HG03196 (cell line): ENCODE measurements at regions not wholly inside any gene's neighbourhood (a gene's known extent, or its start where the extent isn't known, plus 50 kb on each side); places are given as distances from the start of the nearest gene placed in this dataset.

Experiments used
- ATAC-seq: cut with Tn5 transposase; IDR thresholded peaks from one replicate; pipeline ENCODE4 v1.9.1; 2021; ENCODE audit not compliant: unreplicated experiment

DNA sequence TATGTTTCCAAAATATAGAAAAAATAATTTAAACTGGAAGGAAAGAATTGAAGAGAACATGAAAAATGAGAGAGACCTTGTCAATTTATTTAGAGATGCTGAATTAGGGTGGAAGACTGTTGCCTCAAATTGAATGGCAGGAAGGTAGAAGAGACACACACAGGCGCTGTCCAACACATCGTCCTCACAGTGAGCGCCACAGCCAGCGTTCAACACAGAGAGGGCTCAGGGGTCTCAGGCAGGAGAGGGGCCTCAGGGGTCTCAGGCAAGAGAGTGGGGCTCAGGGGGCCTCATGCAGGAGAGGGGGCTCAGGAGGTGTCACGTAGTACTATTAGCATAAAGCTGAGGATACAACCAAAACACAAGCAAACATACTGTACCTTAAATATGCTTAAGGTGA is 65.7 kb downstream of the TMEM18 start:
- ATAC-seq = no peak

DNA sequence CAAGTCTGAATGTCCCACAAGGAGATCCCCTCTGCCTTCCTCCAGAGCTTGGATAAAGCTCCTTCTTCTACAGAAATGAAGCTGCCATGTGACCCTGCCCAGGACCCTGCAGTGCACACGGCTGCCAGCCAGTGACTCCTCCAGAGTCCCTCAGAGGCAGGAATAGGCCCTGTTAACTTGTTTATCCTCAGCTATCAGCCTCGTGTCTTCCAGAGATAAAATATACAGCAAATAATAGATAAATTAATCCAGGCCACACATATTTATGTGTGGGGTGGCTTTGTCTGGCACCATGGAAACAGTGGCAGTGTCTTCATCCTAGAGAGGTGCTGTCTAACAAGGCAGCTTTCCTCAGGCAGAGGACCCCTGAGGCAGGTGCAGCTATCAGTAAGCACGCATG is 66.7 kb downstream of the TMEM18 start:
- ATAC-seq = no peak

DNA sequence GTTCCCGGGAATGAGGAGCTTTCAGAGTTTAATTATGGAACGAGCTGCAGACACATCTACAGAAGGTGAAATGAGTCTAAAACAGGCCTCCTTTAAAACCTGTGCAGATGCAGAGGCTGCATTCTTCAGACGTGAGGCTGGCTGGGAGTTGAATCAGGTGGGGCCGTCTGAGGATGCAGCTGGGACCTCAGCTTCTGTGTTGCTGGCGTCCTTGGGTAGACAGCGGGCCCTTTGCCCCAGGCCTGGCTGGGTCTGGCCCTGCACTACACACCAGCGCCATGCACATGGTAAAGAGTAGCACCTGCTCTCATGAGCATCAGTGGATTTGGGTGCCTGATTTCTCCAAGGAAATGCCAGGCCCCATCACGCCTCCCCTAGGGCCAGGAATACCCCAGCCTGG is 67.3 kb downstream of the TMEM18 start:
- ATAC-seq = no peak

DNA sequence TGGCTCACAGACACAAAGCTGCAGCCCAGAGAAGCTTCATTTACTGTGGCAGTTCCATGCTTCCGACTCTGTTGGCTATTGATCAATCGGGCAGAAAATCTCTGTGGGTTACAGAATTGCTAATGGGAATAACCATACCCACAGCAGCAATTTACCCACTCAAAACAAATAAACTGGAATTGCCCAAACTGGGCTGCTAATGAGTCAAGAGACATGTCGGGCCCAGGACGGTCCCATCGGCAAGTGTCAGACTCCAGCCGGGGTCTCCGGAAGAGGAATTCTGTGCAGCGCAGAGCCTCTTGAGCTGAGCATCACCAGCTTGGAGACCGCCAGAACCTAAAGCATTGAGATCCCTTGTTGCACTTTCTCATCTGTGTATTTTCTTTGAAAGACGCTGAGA is 67.8 kb downstream of the TMEM18 start:
- ATAC-seq = no peak

DNA sequence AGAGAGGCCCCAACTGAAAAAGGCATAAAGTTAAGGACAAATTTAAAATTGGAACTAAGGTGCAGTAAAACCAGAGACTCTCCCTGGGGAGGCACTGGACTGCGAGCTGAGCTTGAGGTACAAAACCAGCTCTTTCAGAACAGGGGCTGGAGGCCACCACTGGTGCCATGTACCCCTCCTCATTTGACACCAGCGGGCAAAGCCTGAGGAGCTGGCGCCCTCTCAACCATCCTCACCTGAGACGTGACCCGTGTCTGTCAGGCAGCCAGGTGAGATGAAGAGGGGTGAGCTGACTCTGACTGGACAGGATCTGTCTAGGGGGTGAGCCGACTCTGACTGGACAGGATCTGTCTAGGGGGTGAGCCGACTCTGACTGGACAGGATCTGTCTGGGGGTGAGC is 68.5 kb downstream of the TMEM18 start:
- no peak for ATAC-seq

DNA sequence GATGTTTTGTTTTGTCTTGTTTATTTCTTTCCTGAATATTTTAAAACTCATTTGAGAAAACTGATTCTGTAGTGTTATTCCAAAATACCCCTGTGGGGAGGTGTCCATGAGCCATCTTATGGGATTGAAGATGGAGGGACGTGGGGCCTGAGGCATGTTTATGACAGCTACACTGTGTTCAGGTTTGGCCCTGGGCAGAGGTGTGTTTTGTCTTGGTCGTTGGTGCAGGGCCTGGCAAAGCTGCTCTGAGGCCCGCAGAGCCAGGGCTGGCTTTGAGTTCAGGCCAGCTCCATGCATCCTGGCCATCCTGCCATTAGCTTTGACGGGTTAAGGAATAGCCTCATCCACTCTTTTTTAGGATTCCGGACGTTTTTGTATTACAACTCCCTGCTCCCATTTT is 68.9 kb downstream of the TMEM18 start:
- no peak for ATAC-seq

DNA sequence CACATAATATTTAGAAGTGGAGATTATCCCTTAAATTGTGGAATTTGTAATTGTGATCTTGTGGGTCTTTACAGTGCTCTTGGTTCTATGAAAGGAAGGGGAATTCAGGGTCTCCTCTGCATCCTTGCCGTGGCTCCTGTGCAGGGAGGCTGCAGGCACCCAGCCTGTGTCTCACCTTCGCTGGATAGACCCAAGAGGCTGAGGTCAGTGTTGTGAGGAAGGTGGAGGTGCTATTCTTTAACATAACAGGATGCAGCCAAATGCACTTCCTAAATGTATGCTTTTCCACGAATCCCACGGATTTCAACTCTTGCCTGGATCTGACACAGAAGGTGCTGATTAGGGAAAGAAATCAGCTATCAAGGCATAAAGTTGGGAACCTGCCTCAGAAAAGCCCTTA is 69.5 kb downstream of the TMEM18 start:
- ATAC-seq = no peak

DNA sequence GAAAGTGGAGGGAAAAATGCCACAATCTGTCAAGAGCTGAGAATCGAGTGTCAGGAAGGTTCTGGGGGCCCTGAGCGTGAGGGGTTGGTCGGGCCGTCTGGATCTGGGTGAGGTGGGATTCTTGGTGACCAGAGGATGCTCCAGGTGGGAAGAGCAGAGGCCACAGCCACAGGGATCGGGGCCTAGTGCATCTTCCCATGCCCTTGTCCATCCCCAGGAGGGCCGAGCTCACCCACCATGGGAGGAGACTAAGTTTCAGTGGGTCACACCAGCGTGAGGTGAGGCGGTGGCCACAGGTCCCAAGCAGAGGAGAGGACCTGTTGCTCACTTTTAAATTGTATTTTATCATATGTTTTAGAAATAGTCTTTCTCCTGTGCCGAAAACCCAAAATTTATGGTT is 70.0 kb downstream of the TMEM18 start:
- no peak for ATAC-seq

DNA sequence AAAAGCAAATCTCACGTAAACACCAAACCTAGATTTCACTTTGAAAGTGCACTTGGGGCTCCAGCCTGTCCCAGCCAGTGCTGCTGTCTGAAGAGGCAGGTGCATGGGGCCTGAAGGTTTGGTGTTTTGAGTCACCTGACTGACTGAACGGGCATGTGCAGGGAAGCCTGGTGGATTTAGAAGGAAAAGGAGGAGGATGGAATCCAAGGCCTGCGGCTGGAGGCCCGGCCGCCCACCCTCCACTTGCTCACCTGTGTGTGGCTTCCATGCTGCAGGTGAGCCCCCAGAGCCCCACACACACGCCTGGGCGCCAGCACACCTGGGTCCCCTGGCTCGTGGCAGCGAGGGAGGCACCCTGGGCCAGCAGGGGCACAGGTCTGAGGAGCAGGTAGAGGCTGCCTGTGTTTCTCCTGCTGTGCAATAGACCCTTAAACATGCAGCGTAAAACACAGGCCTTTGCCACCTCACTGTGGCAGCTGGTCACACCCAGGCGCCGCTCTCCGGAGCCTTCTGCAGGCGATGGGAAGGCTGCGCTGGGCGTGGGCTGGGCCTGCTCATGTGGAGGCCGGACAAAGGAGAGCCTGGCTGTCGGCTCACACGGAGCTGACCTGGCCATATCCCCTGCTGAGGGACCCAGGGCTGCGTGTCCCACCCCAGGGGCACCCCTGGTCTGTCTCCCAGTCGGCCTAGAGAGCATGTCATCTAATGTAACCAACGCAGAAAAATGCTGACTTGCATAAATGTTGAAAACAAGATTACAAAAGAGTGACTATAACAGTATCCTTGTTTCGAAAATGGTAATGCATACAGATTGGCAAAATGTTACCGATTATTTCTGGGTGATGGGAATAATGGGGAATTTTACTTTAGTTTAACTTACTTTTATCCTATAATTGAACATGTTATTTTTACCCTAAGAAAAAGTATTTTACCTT is 71.3 kb downstream of the TMEM18 start:
- ATAC-seq = no peak

DNA sequence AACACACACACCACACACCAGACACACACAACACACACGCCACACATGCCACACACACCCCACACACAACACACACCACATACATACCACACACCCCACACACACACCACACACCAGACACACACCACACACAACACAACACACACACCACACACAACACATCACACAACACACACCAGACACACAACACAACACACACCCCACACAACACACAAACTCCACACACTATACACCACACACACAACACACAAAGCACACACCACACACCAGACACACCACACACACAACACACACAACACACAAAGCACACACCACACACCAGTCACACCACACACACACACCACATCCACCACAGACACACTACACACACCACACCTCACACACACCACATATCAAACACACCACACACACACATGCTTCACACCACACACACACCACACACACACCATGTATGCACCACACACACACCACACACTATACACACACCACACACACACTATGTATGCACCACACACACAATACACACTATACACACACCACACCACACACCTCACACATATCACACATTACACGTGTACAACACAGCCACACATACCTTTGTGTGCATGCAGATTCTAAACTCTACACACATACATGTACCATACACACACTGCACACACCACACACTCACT is 72.2 kb downstream of the TMEM18 start:
- no peak for ATAC-seq

DNA sequence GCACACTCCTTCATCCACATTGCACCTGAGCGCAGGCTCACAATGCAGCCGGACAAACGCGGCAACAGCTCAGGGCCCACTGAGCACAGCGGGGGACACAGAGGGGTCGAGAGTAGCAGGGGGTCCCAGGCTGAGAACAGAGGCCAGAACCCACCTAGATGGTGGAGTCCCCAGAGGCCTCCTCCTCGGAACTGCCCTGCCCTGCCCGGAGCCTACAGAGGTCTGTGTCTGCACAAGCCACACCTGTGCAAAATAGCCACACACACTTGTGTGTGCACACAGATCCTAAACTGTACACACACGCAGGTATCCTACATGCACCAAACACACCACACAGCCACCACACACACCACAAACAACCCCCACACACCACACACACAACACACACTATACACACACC is 72.8 kb downstream of the TMEM18 start:
- ATAC-seq = no peak

DNA sequence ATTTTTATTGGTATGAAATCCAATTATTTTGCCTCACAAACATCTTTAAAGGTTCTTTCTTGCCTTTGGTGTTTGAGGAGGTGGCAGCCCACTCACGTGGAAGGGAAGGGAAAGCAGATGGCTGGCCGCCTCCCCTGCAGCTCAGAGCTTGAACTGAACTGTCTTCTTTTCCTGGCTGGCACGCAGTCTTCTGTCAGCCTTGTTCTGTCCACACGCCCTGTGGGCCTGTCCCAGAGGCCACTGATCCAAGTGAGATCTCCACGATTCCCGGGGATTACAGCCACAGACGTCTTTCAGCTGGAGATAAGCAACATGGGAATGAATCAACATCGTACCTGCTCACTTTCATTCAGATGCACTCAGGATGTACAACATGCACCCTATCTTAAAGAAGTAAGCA is 73.3 kb downstream of the TMEM18 start:
- no peak for ATAC-seq

DNA sequence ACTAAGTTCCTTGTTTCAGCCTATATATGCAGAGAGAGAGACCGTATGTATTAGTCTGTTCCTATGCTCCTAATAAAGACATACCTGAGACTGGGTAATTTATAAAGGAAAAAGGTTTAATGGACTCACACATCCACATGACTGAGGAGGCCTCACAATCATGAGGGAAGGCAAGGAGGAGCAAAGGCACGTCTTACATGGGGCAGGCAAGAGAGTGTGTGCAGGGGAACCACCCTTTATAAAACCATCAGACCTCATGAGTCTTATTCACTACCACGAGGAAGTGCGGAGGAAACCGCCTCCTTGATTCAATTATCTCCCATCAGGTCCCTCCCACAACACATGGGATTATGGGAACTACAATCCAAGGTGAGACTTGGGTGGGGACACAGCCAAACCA is 73.8 kb downstream of the TMEM18 start:
- no peak for ATAC-seq

DNA sequence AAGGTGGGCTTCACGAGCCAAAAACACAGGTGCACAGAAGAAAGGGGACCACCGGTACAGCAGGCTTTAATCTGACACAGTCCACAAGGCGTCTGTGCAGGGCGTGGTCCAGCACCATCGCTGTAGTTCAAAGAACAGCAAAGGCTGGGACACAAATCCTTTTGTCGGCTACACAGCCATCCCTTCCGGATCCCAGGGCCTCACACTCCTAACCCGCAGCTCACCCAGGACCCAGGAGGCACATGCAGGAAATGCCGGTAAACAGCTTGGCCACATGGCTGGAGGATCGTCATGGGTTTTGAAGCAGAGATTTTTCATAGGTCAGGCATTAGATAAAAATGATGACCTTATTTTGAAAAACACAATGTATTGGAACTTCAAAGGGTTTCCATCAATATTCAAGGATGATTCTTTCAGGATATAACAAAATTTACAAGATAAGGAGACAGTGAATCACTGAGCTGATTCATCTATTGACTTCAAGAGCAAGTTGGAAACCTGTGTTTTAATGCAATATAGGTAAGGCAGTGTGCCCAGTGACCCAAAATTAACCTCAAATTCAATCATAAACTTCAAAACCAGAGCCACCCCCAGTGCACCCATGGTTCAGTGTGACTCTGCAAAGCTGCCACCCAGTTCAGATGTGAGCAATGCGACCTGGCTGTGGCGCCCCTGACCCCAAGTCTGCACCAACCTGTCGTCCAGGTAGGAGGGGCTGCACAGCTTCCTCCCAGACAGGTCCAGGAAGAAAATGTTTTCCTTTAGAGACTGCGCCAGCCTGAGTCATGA is 74.4 kb downstream of the TMEM18 start:
- no peak for ATAC-seq

DNA sequence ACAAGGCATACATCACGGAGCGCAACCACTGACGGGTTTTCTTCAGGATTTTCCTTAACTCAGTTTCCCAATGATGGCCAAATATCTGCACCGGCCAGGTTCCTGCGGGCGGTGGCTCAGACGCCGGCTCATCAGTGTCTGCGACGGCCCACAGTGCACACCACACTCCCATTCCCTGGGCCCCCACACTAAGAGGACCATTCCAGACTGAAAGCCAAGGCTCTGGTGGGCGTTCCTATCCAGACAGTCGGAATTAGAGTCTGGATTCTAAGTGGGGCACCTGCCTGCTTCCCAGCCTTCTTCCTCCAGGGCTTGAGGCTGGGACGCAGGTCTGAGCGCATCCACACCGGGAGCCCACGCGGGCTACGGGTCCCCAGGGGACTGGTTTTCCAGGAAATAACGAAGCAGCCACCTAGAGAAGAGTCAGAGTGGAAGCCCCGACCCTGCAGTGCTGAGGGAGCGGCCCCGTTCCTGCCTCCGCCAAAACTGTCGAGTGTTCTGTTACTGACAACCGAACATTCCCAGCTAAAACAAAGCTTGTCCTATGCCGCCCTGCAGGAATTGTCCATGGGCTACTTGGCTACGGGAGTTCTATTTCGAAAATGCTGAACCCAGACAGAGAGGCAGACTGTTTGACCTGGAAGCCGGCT is 75.3 kb downstream of the TMEM18 start:
- ATAC-seq = no peak

DNA sequence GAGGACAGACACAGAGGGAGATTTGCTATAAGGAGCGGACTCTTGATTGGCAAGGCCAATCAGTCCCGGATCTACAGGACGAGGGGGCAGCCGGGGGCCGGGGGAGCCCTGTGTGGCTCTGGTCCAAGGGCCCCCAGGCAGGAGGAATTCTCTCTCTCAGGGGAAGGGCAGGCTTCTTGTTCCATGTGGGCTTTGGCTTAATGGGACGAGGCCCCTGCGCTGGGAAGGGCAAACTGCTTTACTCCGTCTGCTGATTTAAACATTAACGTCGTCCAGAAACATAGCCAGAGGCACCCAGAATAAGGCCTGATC is 75.9 kb downstream of the TMEM18 start:
- no peak for ATAC-seq

DNA sequence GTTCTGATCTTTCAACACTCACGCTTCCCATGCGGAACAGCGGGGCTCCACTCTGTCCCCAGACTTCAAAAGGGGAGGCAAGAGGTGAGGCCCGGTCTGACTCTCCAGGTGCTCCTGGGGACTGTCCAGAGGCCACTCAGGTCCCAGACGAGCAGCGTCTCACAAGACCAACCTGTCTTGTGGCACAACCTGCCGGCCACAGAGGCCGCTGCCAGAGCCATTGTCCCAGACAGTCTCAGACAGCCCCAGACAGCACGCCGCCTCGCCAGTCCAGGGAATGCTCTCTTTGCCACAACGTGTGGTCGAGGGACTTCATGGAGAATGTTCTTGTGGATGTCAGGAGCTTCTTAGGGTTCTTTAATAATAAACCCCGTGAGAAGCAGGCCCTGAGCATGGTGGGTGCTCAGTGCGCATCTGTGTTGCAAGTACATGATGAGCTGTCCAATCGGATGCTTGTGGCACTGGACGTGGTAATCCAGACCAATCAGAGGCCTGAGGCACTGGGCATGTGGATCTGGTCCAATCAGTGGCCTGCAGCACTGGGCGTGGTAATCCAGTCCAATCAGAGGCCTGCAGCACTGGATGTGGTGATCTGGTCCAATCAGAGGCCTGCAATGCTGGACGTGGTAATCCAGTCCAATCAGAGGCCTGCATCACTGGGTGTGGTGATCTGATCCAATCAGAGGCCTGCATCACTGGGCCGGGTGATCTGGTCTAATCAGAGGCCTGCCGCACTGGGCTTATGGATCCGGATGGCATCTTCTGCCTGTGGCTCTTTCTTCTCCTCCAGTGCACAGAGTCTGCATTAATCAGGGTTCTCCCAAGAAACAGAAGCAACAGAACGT is 76.4 kb downstream of the TMEM18 start:
- ATAC-seq = no peak

DNA sequence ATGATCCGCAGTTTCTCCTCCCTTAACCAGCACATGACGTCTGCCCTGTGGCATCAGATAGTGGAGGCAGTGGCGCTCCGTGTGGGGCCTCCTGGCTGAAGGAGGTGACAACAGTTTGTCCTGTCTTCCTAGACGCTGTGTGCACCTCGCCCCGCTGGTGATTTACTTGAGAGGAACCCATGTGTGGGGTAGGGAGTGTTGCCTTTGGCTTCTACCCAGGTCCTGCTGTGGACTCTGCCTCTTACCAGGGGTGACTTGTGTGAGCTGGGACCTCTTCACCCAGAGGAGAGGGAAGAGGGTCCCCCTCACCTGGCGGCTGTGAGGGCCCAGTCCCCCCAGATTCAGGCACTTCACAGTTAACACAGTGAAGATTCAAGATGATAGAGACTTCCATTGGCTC is 77.6 kb downstream of the TMEM18 start:
- no peak for ATAC-seq

DNA sequence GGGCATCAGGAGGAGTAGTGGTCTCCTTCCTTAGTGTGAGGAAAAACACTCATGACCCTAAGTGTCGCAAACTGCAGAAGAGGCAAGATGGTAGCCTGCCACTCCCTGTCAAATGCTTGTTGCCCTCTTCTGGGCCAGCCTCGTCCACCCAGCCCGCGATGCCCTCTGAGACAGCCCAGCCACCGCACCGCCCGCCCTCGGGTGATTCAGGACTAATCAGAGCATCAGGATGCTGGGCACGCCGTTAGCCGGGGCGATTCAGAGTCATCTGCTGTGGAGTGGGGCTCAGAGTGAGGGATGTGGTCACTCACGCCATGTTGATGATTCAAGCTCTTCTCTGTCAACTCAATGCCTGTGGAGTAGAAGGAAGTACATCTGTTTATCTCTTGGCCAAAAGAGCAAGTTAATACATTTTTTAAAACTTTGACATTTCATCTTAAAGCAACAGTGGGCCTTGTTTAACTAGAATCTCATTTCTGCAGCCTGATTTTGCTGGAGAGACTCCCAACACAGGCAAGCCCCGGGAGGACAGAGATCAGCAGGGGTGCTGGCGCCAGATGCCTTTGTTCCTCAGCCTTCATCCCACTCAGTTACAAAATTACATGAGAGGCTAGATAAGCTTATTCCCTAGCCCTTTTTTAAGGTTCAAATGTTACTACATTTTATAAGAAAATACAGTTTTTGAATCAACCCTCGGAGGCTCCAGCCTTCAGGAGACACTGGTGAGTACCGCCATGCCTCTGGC is 79.0 kb downstream of the TMEM18 start:
- no peak for ATAC-seq
